ENCODE measurements at regions not wholly inside any gene's neighbourhood (a gene's known extent, or its start where the extent isn't known, plus 50 kb on each side); places are given as distances from the start of the nearest gene placed in this dataset.

GRCh38 chr14:22084393-22085281 is 411.0 kb upstream of the OR4E1 start:
- TF ChIP-seq, protein P1, sequence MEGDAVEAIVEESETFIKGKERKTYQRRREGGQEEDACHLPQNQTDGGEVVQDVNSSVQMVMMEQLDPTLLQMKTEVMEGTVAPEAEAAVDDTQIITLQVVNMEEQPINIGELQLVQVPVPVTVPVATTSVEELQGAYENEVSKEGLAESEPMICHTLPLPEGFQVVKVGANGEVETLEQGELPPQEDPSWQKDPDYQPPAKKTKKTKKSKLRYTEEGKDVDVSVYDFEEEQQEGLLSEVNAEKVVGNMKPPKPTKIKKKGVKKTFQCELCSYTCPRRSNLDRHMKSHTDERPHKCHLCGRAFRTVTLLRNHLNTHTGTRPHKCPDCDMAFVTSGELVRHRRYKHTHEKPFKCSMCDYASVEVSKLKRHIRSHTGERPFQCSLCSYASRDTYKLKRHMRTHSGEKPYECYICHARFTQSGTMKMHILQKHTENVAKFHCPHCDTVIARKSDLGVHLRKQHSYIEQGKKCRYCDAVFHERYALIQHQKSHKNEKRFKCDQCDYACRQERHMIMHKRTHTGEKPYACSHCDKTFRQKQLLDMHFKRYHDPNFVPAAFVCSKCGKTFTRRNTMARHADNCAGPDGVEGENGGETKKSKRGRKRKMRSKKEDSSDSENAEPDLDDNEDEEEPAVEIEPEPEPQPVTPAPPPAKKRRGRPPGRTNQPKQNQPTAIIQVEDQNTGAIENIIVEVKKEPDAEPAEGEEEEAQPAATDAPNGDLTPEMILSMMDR (IDR thresholded peaks at IDR 0.05; ENCODE audit: low read depth, low read length, poor library complexity, severe bottlenecking) = peak; percentile 80
- no peak for TF ChIP-seq EZH2phosphoT487 (IDR thresholded peaks at IDR 0.05; ENCODE audit: borderline replicate concordance, low read length)

All from DOHH2 (cell line).